SK-N-SH treated with all-trans-retinoic acid at 6 μM for 48 hours (cell line): ENCODE measurements at regions not wholly inside any gene's neighbourhood (a gene's known extent, or its start where the extent isn't known, plus 50 kb on each side); places are given as distances from the start of the nearest gene placed in this dataset.

Experiments
- ARNTL ChIP-seq: fragments of 450-650 bp; formaldehyde crosslinking; IDR thresholded peaks from 2 replicates; pipeline ENCODE4 v1.5.0; 2020; ENCODE audit warnings: low read depth, mild to moderate bottlenecking, moderate library complexity, borderline replicate concordance
- BACH2 ChIP-seq: fragments of 250-450 bp; sonication (Bioruptor Pico); IDR thresholded peaks from 2 replicates; pipeline ENCODE4 v1.9.0; 2021; ENCODE audit warnings: mild to moderate bottlenecking, borderline replicate concordance
- CSDC2 ChIP-seq: fragments of 250-450 bp; sonication (Bioruptor Pico); IDR thresholded peaks from 2 replicates; pipeline ENCODE4 v1.5.0; 2020; ENCODE audit warnings: mild to moderate bottlenecking, moderate library complexity
- ESRRG ChIP-seq: fragments of 250-450 bp; sonication (Bioruptor Pico); IDR thresholded peaks from 2 replicates; pipeline ENCODE4 v1.6.1; 2021; ENCODE audit warnings: mild to moderate bottlenecking
- RARB ChIP-seq: fragments of 250-450 bp; sonication (Bioruptor Pico); IDR thresholded peaks from 2 replicates; pipeline ENCODE4 v1.8.0; 2021; ENCODE audit warnings: mild to moderate bottlenecking, moderate library complexity
- ZC3H10 ChIP-seq: fragments of 250-450 bp; sonication (Bioruptor Pico); IDR thresholded peaks from 2 replicates; pipeline ENCODE4 v1.5.1; 2021; ENCODE audit warnings: mild to moderate bottlenecking, moderate library complexity
- ZFP3 ChIP-seq: fragments of 250-450 bp; sonication (Bioruptor Pico); IDR thresholded peaks from 2 replicates; pipeline ENCODE4 v1.5.0; 2020; ENCODE audit warnings: mild to moderate bottlenecking, moderate library complexity
- ZFP30 ChIP-seq: fragments of 450-650 bp; formaldehyde crosslinking; IDR thresholded peaks from 2 replicates; pipeline ENCODE4 v1.5.0; 2022; ENCODE audit warnings: mild to moderate bottlenecking, moderate library complexity
- ZNF565 ChIP-seq: fragments of 450-650 bp; formaldehyde crosslinking; conservative IDR thresholded peaks from 2 replicates; pipeline ENCODE4 v1.5.0; 2020; ENCODE audit warnings: low read depth, mild to moderate bottlenecking, moderate library complexity
- ZNF70 ChIP-seq: fragments of 450-650 bp; formaldehyde crosslinking; IDR thresholded peaks from 2 replicates; pipeline ENCODE4 v1.5.0; 2020; ENCODE audit warnings: mild to moderate bottlenecking, moderate library complexity
- TF ChIP-seq, protein P1 (sequence below): fragments of 250-450 bp; sonication (Bioruptor Pico); IDR thresholded peaks from 2 replicates; pipeline ENCODE4 v1.8.0; 2020; ENCODE audit warnings: mild to moderate bottlenecking, moderate library complexity, borderline replicate concordance
- TF ChIP-seq, protein P2 (sequence below): fragments of 250-450 bp; sonication (Bioruptor Pico); IDR thresholded peaks from 2 replicates; pipeline ENCODE4 v1.5.0; 2020; ENCODE audit warnings: mild to moderate bottlenecking, moderate library complexity
- TF ChIP-seq, protein P3 (sequence below): fragments of 250-450 bp; sonication (Bioruptor Pico); IDR thresholded peaks from 2 replicates; pipeline ENCODE4 v1.8.0; 2021; ENCODE audit warnings: low read depth, mild to moderate bottlenecking, moderate library complexity, borderline replicate concordance
- TF ChIP-seq, protein P4 (sequence below): fragments of 250-450 bp; sonication (Bioruptor Pico); IDR thresholded peaks from 2 replicates; pipeline ENCODE4 v1.5.1; 2020; ENCODE audit warnings: low read depth, mild to moderate bottlenecking, moderate library complexity

DNA sequence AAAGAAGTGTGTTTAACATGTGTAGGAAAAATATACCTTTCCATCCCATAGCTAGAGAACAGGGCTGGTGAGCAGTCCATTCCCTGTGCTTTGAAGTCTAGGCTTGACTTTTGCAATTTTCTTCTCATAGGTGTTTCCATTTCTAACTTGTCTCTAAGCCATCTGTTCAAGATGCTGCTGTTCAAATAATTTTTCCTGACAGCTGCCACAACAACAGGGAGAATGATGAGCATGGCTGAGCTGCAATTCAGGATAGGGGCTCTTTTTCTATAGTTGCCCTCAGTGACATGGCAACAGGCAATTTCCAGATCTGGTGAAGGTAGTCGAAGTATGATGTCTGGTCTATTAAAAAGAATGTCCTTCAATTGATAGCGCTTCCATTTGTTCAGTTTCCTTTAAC, 103.0 kb upstream of the HS3ST5 start:
- TF ChIP-seq CSDC2 (CRISPR knock-in tag), result no peak
- TF ChIP-seq, protein P1, sequence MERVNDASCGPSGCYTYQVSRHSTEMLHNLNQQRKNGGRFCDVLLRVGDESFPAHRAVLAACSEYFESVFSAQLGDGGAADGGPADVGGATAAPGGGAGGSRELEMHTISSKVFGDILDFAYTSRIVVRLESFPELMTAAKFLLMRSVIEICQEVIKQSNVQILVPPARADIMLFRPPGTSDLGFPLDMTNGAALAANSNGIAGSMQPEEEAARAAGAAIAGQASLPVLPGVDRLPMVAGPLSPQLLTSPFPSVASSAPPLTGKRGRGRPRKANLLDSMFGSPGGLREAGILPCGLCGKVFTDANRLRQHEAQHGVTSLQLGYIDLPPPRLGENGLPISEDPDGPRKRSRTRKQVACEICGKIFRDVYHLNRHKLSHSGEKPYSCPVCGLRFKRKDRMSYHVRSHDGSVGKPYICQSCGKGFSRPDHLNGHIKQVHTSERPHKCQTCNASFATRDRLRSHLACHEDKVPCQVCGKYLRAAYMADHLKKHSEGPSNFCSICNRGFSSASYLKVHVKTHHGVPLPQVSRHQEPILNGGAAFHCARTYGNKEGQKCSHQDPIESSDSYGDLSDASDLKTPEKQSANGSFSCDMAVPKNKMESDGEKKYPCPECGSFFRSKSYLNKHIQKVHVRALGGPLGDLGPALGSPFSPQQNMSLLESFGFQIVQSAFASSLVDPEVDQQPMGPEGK (CRISPR knock-in tag), result no peak
- no peak for TF ChIP-seq ESRRG (CRISPR knock-in tag)
- no peak for TF ChIP-seq ARNTL (CRISPR knock-in tag)
- TF ChIP-seq, protein P2, sequence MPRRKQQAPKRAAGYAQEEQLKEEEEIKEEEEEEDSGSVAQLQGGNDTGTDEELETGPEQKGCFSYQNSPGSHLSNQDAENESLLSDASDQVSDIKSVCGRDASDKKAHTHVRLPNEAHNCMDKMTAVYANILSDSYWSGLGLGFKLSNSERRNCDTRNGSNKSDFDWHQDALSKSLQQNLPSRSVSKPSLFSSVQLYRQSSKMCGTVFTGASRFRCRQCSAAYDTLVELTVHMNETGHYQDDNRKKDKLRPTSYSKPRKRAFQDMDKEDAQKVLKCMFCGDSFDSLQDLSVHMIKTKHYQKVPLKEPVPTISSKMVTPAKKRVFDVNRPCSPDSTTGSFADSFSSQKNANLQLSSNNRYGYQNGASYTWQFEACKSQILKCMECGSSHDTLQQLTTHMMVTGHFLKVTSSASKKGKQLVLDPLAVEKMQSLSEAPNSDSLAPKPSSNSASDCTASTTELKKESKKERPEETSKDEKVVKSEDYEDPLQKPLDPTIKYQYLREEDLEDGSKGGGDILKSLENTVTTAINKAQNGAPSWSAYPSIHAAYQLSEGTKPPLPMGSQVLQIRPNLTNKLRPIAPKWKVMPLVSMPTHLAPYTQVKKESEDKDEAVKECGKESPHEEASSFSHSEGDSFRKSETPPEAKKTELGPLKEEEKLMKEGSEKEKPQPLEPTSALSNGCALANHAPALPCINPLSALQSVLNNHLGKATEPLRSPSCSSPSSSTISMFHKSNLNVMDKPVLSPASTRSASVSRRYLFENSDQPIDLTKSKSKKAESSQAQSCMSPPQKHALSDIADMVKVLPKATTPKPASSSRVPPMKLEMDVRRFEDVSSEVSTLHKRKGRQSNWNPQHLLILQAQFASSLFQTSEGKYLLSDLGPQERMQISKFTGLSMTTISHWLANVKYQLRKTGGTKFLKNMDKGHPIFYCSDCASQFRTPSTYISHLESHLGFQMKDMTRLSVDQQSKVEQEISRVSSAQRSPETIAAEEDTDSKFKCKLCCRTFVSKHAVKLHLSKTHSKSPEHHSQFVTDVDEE, result no peak
- TF ChIP-seq, protein P3, sequence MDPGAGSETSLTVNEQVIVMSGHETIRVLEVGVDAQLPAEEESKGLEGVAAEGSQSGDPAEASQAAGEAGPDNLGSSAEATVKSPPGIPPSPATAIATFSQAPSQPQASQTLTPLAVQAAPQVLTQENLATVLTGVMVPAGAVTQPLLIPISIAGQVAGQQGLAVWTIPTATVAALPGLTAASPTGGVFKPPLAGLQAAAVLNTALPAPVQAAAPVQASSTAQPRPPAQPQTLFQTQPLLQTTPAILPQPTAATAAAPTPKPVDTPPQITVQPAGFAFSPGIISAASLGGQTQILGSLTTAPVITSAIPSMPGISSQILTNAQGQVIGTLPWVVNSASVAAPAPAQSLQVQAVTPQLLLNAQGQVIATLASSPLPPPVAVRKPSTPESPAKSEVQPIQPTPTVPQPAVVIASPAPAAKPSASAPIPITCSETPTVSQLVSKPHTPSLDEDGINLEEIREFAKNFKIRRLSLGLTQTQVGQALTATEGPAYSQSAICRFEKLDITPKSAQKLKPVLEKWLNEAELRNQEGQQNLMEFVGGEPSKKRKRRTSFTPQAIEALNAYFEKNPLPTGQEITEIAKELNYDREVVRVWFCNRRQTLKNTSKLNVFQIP (CRISPR knock-in tag), result no peak
- TF ChIP-seq ZFP3 (CRISPR knock-in tag), result no peak
- TF ChIP-seq ZC3H10 (CRISPR knock-in tag), result no peak
- TF ChIP-seq, protein P4, sequence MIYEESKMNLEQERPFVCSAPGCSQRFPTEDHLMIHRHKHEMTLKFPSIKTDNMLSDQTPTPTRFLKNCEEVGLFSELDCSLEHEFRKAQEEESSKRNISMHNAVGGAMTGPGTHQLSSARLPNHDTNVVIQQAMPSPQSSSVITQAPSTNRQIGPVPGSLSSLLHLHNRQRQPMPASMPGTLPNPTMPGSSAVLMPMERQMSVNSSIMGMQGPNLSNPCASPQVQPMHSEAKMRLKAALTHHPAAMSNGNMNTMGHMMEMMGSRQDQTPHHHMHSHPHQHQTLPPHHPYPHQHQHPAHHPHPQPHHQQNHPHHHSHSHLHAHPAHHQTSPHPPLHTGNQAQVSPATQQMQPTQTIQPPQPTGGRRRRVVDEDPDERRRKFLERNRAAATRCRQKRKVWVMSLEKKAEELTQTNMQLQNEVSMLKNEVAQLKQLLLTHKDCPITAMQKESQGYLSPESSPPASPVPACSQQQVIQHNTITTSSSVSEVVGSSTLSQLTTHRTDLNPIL, result no peak
- no peak for TF ChIP-seq BACH2 (CRISPR knock-in tag)
- no peak for TF ChIP-seq RARB (CRISPR knock-in tag)
- TF ChIP-seq ZFP30 (CRISPR knock-in tag), result no peak
- no peak for TF ChIP-seq ZNF70 (CRISPR knock-in tag)
- no peak for TF ChIP-seq ZNF565 (CRISPR knock-in tag)
